ENCODE measurements at regions not wholly inside any gene's neighbourhood (a gene's known extent, or its start where the extent isn't known, plus 50 kb on each side); places are given as distances from the start of the nearest gene placed in this dataset.

- Histone ChIP-seq H3K4me3 (replicated peaks; ENCODE audit: insufficient read depth, low read length) (no peak overlapping the region), H3K27me3 (ENCODE audit: insufficient read depth, poor library complexity, severe bottlenecking) (peaks cover 3% of the 10 kb centered on the region), H3K27ac (replicated peaks) (no peak overlapping the region)
- TF ChIP-seq POLR2AphosphoS5 (IDR thresholded peaks at IDR 0.05; ENCODE audit: low read depth) = no peak
- TF ChIP-seq, protein P1, sequence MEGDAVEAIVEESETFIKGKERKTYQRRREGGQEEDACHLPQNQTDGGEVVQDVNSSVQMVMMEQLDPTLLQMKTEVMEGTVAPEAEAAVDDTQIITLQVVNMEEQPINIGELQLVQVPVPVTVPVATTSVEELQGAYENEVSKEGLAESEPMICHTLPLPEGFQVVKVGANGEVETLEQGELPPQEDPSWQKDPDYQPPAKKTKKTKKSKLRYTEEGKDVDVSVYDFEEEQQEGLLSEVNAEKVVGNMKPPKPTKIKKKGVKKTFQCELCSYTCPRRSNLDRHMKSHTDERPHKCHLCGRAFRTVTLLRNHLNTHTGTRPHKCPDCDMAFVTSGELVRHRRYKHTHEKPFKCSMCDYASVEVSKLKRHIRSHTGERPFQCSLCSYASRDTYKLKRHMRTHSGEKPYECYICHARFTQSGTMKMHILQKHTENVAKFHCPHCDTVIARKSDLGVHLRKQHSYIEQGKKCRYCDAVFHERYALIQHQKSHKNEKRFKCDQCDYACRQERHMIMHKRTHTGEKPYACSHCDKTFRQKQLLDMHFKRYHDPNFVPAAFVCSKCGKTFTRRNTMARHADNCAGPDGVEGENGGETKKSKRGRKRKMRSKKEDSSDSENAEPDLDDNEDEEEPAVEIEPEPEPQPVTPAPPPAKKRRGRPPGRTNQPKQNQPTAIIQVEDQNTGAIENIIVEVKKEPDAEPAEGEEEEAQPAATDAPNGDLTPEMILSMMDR (IDR thresholded peaks at IDR 0.05; ENCODE audit: insufficient read depth, low read length) = no peak
- TF ChIP-seq SPI1 (IDR thresholded peaks at IDR 0.05; ENCODE audit: borderline replicate concordance, low read depth) = no peak
- TF ChIP-seq, protein P2, sequence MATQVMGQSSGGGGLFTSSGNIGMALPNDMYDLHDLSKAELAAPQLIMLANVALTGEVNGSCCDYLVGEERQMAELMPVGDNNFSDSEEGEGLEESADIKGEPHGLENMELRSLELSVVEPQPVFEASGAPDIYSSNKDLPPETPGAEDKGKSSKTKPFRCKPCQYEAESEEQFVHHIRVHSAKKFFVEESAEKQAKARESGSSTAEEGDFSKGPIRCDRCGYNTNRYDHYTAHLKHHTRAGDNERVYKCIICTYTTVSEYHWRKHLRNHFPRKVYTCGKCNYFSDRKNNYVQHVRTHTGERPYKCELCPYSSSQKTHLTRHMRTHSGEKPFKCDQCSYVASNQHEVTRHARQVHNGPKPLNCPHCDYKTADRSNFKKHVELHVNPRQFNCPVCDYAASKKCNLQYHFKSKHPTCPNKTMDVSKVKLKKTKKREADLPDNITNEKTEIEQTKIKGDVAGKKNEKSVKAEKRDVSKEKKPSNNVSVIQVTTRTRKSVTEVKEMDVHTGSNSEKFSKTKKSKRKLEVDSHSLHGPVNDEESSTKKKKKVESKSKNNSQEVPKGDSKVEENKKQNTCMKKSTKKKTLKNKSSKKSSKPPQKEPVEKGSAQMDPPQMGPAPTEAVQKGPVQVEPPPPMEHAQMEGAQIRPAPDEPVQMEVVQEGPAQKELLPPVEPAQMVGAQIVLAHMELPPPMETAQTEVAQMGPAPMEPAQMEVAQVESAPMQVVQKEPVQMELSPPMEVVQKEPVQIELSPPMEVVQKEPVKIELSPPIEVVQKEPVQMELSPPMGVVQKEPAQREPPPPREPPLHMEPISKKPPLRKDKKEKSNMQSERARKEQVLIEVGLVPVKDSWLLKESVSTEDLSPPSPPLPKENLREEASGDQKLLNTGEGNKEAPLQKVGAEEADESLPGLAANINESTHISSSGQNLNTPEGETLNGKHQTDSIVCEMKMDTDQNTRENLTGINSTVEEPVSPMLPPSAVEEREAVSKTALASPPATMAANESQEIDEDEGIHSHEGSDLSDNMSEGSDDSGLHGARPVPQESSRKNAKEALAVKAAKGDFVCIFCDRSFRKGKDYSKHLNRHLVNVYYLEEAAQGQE (IDR thresholded peaks at IDR 0.05; ENCODE audit: insufficient replicate concordance, low read depth) = no peak
- no peak for TF ChIP-seq GABPA (IDR thresholded peaks at IDR 0.05; ENCODE audit: low read depth)
- no peak for DNase-seq (ENCODE audit: low read depth in 1 of 2, low spot score in 1 of 2)
These were observed 78.6 kb upstream of the CLPB start for GRCh38 chr11:72512956-72513355.

DNA sequence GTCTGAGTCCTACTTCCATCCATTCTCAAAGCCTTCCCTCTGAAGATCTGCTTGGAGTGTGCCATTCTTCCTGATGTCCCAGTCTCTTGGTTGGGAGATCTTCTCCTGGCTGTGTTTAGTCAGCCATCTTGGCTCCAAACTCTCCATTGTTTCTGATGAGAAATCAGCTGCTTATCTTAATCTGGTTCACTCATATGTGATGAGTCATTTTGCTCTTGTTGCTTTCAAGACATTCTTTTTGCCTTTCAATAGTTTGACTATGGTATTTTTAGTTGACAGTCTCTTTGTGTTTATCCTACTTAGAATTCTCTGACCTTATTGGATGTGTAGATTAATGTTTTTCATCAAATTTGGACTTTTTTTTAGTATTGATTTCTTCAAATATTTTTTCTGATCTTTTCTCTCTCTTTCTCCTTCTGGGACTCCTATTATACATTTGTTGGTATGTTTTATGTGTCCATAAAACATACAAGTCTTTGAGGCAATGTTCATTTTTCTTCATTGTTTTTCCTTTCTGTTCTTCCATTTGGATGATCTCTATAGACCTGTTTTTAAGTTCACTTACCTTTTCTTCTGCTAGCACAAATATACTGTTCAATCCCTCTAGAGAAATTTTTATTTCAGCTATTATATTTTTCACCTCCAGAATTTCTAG lies 77.2 kb upstream of the CLPB start:
- DNase-seq (ENCODE audit: low read depth in 1 of 2, low spot score in 1 of 2) = no peak
- no peak for TF ChIP-seq GABPA (IDR thresholded peaks at IDR 0.05; ENCODE audit: low read depth)
- TF ChIP-seq POLR2AphosphoS5 (IDR thresholded peaks at IDR 0.05; ENCODE audit: low read depth) = no peak
- TF ChIP-seq, protein P2 (IDR thresholded peaks at IDR 0.05; ENCODE audit: insufficient replicate concordance, low read depth) = no peak
- TF ChIP-seq, protein P1 (IDR thresholded peaks at IDR 0.05; ENCODE audit: insufficient read depth, low read length) = no peak
- peaks cover 3% of the 10 kb centered on the region for H3K27me3 ChIP-seq (ENCODE audit: insufficient read depth, poor library complexity, severe bottlenecking)
- H3K4me3 ChIP-seq (replicated peaks; ENCODE audit: insufficient read depth, low read length) = no peak overlapping the region
- no peak overlapping the region for H3K27ac ChIP-seq (replicated peaks)

DNA sequence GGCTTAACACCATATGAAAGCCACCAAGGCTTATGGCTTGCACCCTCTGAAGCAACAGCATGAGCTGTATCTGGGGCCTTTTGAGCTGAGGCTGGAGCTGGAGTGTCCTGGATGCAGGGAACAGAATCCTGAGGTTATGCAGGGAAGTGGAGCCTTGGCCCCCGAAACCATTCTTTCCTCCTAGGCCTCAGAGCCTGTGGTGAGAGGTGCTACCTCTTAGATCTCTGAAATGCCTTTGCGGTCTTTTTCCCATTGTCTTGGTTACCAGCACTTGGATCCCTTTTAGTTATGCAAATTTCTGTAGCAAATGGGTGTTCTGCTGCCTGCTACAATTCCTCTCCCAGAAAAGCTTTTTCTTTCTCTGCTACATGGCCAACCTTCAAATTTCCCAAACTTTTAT lies 72.7 kb upstream of the CLPB start:
- no peak overlapping the region for H3K27ac ChIP-seq (replicated peaks)
- H3K4me3 ChIP-seq (replicated peaks; ENCODE audit: insufficient read depth, low read length) = no peak overlapping the region
- H3K27me3 ChIP-seq (ENCODE audit: insufficient read depth, poor library complexity, severe bottlenecking) = no peaks in the 10 kb centered on the region
- TF ChIP-seq, protein P1 (IDR thresholded peaks at IDR 0.05; ENCODE audit: insufficient read depth, low read length) = no peak
- TF ChIP-seq POLR2AphosphoS5 (IDR thresholded peaks at IDR 0.05; ENCODE audit: low read depth) (no peak), GABPA (IDR thresholded peaks at IDR 0.05; ENCODE audit: low read depth) (no peak), SPI1 (IDR thresholded peaks at IDR 0.05; ENCODE audit: borderline replicate concordance, low read depth) (no peak)
- TF ChIP-seq, protein P2 (IDR thresholded peaks at IDR 0.05; ENCODE audit: insufficient replicate concordance, low read depth) = no peak
- no peak for DNase-seq (ENCODE audit: low read depth in 1 of 2, low spot score in 1 of 2)
